OCI-LY1 (cell line): ENCODE measurements at regions not wholly inside any gene's neighbourhood (a gene's known extent, or its start where the extent isn't known, plus 50 kb on each side); places are given as distances from the start of the nearest gene placed in this dataset.

Source experiments
- EZH2 ChIP-seq: fragments of 200-600 bp; sonication (generic), shearing (Covaris generic); IDR thresholded peaks from 2 replicates; pipeline ENCODE4 v1.8.0; 2017; ENCODE audit warnings: borderline replicate concordance, mixed run types, mild to moderate bottlenecking, antibody characterized with exemption, low read length, moderate library complexity, mixed read lengths
- TF ChIP-seq, protein P1 (sequence below): fragments of 200-600 bp; sonication (generic), shearing (Covaris generic); IDR thresholded peaks from 2 replicates; pipeline ENCODE4 v1.5.1; 2017; ENCODE audit warnings: mild to moderate bottlenecking, antibody characterized with exemption, low read length, moderate library complexity, mixed read lengths

DNA sequence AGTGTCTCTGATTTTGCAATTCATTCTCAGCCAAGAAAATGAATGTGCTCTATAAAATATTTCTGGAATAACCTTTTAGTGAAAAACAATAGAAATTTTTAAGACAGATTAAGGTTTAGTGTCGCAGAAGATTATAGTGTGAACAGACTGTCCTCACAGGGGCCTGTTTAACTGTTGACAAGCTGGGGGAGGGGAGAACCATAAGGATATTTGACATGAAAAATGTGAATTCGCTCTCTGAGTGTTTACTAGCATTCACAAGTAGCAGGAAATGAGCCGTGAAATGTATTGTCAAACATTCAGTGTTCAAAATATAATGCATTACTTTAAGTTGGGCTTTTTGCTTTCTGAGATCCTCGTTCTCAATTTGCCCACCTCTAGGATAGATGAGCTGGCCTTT, 134.8 kb upstream of the TSHZ2 start:
- TF ChIP-seq, protein P1, sequence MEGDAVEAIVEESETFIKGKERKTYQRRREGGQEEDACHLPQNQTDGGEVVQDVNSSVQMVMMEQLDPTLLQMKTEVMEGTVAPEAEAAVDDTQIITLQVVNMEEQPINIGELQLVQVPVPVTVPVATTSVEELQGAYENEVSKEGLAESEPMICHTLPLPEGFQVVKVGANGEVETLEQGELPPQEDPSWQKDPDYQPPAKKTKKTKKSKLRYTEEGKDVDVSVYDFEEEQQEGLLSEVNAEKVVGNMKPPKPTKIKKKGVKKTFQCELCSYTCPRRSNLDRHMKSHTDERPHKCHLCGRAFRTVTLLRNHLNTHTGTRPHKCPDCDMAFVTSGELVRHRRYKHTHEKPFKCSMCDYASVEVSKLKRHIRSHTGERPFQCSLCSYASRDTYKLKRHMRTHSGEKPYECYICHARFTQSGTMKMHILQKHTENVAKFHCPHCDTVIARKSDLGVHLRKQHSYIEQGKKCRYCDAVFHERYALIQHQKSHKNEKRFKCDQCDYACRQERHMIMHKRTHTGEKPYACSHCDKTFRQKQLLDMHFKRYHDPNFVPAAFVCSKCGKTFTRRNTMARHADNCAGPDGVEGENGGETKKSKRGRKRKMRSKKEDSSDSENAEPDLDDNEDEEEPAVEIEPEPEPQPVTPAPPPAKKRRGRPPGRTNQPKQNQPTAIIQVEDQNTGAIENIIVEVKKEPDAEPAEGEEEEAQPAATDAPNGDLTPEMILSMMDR, result no peak
- TF ChIP-seq EZH2, result no peak
